ENCODE measurements at regions not wholly inside any gene's neighbourhood (a gene's known extent, or its start where the extent isn't known, plus 50 kb on each side); places are given as distances from the start of the nearest gene placed in this dataset.

GRCh38 chr1:188424176-188424575 lies 1595.4 kb downstream of the PLA2G4A start:
- no peak overlapping the region for H3K4me3 Mint-ChIP-seq (ENCODE audit: low read depth)
- no peaks in the 10 kb centered on the region for H3K27me3 Mint-ChIP-seq
- no peaks in the 10 kb centered on the region for H3K9me3 Mint-ChIP-seq (ENCODE audit: low read depth)
- peaks cover 3% of the 10 kb centered on the region for H3K4me1 Mint-ChIP-seq (ENCODE audit: low read depth)
- no peak for TF ChIP-seq CTCF (IDR thresholded peaks at IDR 0.05; ENCODE audit: unreplicated experiment)
- no peak overlapping the region for H3K27ac Mint-ChIP-seq
- H3K36me3 Mint-ChIP-seq (ENCODE audit: insufficient read depth), result no peaks in the 10 kb centered on the region
- no peak for DNase-seq (ENCODE audit: low spot score, unreplicated experiment)

- H3K36me3 Mint-ChIP-seq (ENCODE audit: insufficient read depth), result no peaks in the 10 kb centered on the region
- DNase-seq (ENCODE audit: low spot score, unreplicated experiment), result no peak
- TF ChIP-seq CTCF (IDR thresholded peaks at IDR 0.05; ENCODE audit: unreplicated experiment), result no peak
- no peak overlapping the region for H3K27ac Mint-ChIP-seq
- H3K4me3 Mint-ChIP-seq (ENCODE audit: low read depth), result no peak overlapping the region
- H3K4me1 Mint-ChIP-seq (ENCODE audit: low read depth), result peaks cover 3% of the 10 kb centered on the region
- H3K9me3 Mint-ChIP-seq (ENCODE audit: low read depth), result no peaks in the 10 kb centered on the region
- H3K27me3 Mint-ChIP-seq, result no peaks in the 10 kb centered on the region
These were observed 1596.9 kb downstream of the PLA2G4A start for GRCh38 chr1:188425687-188426086.

GRCh38 chr1:188426561-188426960 lies 1597.8 kb downstream of the PLA2G4A start:
- no peak overlapping the region for H3K27ac Mint-ChIP-seq
- no peak overlapping the region for H3K4me3 Mint-ChIP-seq (ENCODE audit: low read depth)
- no peak for DNase-seq (ENCODE audit: low spot score, unreplicated experiment)
- H3K36me3 Mint-ChIP-seq (ENCODE audit: insufficient read depth), result no peaks in the 10 kb centered on the region
- no peaks in the 10 kb centered on the region for H3K9me3 Mint-ChIP-seq (ENCODE audit: low read depth)
- peaks cover 3% of the 10 kb centered on the region for H3K4me1 Mint-ChIP-seq (ENCODE audit: low read depth)
- H3K27me3 Mint-ChIP-seq, result no peaks in the 10 kb centered on the region
- no peak for TF ChIP-seq CTCF (IDR thresholded peaks at IDR 0.05; ENCODE audit: unreplicated experiment)

- H3K4me3 Mint-ChIP-seq (ENCODE audit: low read depth), result no peak overlapping the region
- no peak for TF ChIP-seq CTCF (IDR thresholded peaks at IDR 0.05; ENCODE audit: unreplicated experiment)
These were observed 1598.9 kb downstream of the PLA2G4A start for GRCh38 chr1:188427642-188428041.

GRCh38 chr1:188429386-188429785 lies 1600.6 kb downstream of the PLA2G4A start:
- DNase-seq (ENCODE audit: low spot score, unreplicated experiment), result no peak
- H3K27me3 Mint-ChIP-seq, result no peaks in the 10 kb centered on the region
- TF ChIP-seq CTCF (IDR thresholded peaks at IDR 0.05; ENCODE audit: unreplicated experiment), result no peak
- no peaks in the 10 kb centered on the region for H3K4me1 Mint-ChIP-seq (ENCODE audit: low read depth)
- H3K27ac Mint-ChIP-seq, result no peak overlapping the region
- H3K9me3 Mint-ChIP-seq (ENCODE audit: low read depth), result no peaks in the 10 kb centered on the region
- H3K36me3 Mint-ChIP-seq (ENCODE audit: insufficient read depth), result no peaks in the 10 kb centered on the region
- no peak overlapping the region for H3K4me3 Mint-ChIP-seq (ENCODE audit: low read depth)

More at GRCh38 chr1:188427642-188428041, 1598.9 kb downstream of the PLA2G4A start:
- Mint-ChIP-seq H3K27ac (no peak overlapping the region), H3K9me3 (ENCODE audit: low read depth) (no peaks in the 10 kb centered on the region), H3K36me3 (ENCODE audit: insufficient read depth) (no peaks in the 10 kb centered on the region), H3K27me3 (no peaks in the 10 kb centered on the region), H3K4me1 (ENCODE audit: low read depth) (no peaks in the 10 kb centered on the region)
- DNase-seq (ENCODE audit: low spot score, unreplicated experiment), result no peak

Measured in progenitor cell of endocrine pancreas (in vitro differentiated cells).